Type B pancreatic cell (in vitro differentiated cells): ENCODE measurements at regions not wholly inside any gene's neighbourhood (a gene's known extent, or its start where the extent isn't known, plus 50 kb on each side); places are given as distances from the start of the nearest gene placed in this dataset.
A peak's percentile ranks its signal among the peaks of the same experiment; 100 is the strongest.
"Not testable (repeated sequence)": the region's sequence is repeated elsewhere in the genome, so short reads cannot be mapped to it uniquely, and the experiment has no call there.

Experiments used
- DNase-seq: peaks from one replicate; pipeline ENCODE4 v3.0.0; 2021; ENCODE audit warnings: mixed read lengths; ENCODE audit not compliant: unreplicated experiment; ENCODE audit errors: extremely low spot score
- H3K27ac Mint-ChIP-seq: 2 replicates; pipeline ENCODE4 v1.8.0; 2021; ENCODE audit warnings: mild to moderate bottlenecking, mixed read lengths
- H3K27me3 Mint-ChIP-seq: 2 replicates; pipeline ENCODE4 v1.8.0; 2021; ENCODE audit warnings: mixed read lengths
- H3K36me3 Mint-ChIP-seq: 2 replicates; pipeline ENCODE4 v1.8.0; 2021; ENCODE audit warnings: mixed read lengths
- H3K4me1 Mint-ChIP-seq: one replicate; pipeline ENCODE4 v1.8.0; 2021; ENCODE audit warnings: mixed read lengths; ENCODE audit not compliant: unreplicated experiment
- H3K4me3 Mint-ChIP-seq: 2 replicates; pipeline ENCODE4 v1.8.0; 2021; ENCODE audit warnings: mild to moderate bottlenecking, mixed read lengths
- H3K9me3 Mint-ChIP-seq: 2 replicates; pipeline ENCODE4 v1.8.0; 2021; ENCODE audit warnings: mixed read lengths
- CTCF ChIP-seq: fragments of 200-600 bp; sonication (generic); conservative IDR thresholded peaks from 2 replicates; pipeline ENCODE4 v1.5.0; 2021; ENCODE audit warnings: antibody characterized with exemption, mild to moderate bottlenecking

- Mint-ChIP-seq H3K27me3 (no peaks in the 10 kb centered on the region), H3K36me3 (no peaks in the 10 kb centered on the region), H3K27ac (no peak overlapping the region), H3K9me3 (peaks cover 6% of the 10 kb centered on the region), H3K4me1 (peaks cover 30% of the 10 kb centered on the region), H3K4me3 (no peak overlapping the region)
- TF ChIP-seq CTCF, result no peak
- no peak for DNase-seq
These were observed 126.5 kb downstream of the RASSF10 start for GRCh38 chr11:13135385-13136271.

- peaks cover 6% of the 10 kb centered on the region for H3K9me3 Mint-ChIP-seq
These were observed 127.1 kb downstream of the RASSF10 start for GRCh38 chr11:13136272-13136596.

GRCh38 chr11:13137844-13138301 is 128.8 kb downstream of the RASSF10 start:
- DNase-seq, result no peak
- no peak overlapping the region for H3K27ac Mint-ChIP-seq
- peaks cover 6% of the 10 kb centered on the region for H3K9me3 Mint-ChIP-seq
- TF ChIP-seq CTCF, result no peak
- H3K27me3 Mint-ChIP-seq, result no peaks in the 10 kb centered on the region
- no peaks in the 10 kb centered on the region for H3K36me3 Mint-ChIP-seq
- H3K4me3 Mint-ChIP-seq, result peak overlapping the region; percentile 9
- H3K4me1 Mint-ChIP-seq, result peaks cover 49% of the 10 kb centered on the region

More at GRCh38 chr11:13136272-13136596, 127.1 kb downstream of the RASSF10 start:
- no peaks in the 10 kb centered on the region for H3K36me3 Mint-ChIP-seq
- peaks cover 36% of the 10 kb centered on the region for H3K4me1 Mint-ChIP-seq
- H3K27ac Mint-ChIP-seq, result no peak overlapping the region
- DNase-seq, result no peak
- H3K4me3 Mint-ChIP-seq, result no peak overlapping the region
- TF ChIP-seq CTCF, result no peak
- H3K27me3 Mint-ChIP-seq, result no peaks in the 10 kb centered on the region

GRCh38 chr11:13139085-13139484 is 130.0 kb downstream of the RASSF10 start:
- peaks cover 54% of the 10 kb centered on the region for H3K4me1 Mint-ChIP-seq
- not testable (repeated sequence) for H3K27ac Mint-ChIP-seq, H3K4me3 Mint-ChIP-seq, H3K27me3 Mint-ChIP-seq, DNase-seq, H3K36me3 Mint-ChIP-seq, H3K9me3 Mint-ChIP-seq

GRCh38 chr11:13140028-13140870 is 131.1 kb downstream of the RASSF10 start:
- no peak for TF ChIP-seq CTCF
- no peak for DNase-seq
- no peaks in the 10 kb centered on the region for H3K36me3 Mint-ChIP-seq
- peak overlapping the region; percentile 35 for H3K4me3 Mint-ChIP-seq
- peaks cover 47% of the 10 kb centered on the region for H3K4me1 Mint-ChIP-seq
- peak overlapping the region; percentile 88 for H3K27ac Mint-ChIP-seq
- H3K9me3 Mint-ChIP-seq, result peaks cover 6% of the 10 kb centered on the region
- no peaks in the 10 kb centered on the region for H3K27me3 Mint-ChIP-seq
